ENCODE measurements at regions not wholly inside any gene's neighbourhood (a gene's known extent, or its start where the extent isn't known, plus 50 kb on each side); places are given as distances from the start of the nearest gene placed in this dataset.

DNA sequence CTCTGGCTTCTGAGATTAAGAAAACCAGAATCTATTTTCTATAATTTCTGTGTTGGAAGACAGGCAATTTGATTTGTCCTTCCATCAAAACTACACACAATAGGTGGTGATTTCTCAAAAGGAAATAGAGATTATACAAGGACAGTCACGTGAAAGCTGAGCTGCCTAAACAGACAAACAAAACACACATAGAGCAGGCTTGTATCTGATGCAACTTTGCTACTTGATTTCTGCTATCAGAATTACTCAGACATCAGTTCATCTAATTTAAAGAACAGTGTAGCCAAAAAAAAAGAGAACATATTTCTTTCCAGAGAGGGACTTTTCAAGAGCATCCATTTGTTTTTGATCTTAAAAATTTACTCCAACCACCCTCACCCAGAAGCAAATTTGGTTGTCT lies 2128.3 kb upstream of the C9orf72 start:
- no peaks in the 10 kb centered on the region for H3K9me3 ChIP-seq (ENCODE audit: control insufficient read depth, insufficient read depth, low read length)
- no peaks in the 10 kb centered on the region for H4K20me1 ChIP-seq (ENCODE audit: control insufficient read depth, insufficient read depth, low read depth, low read length)
- no peaks in the 10 kb centered on the region for H3K27me3 ChIP-seq (ENCODE audit: control insufficient read depth, low read length)
- no peaks in the 10 kb centered on the region for H3K36me3 ChIP-seq (ENCODE audit: control insufficient read depth, low read length)
- H3K27ac ChIP-seq (ENCODE audit: low read depth, low read length), result no peak overlapping the region
- no peak overlapping the region for H3K4me3 ChIP-seq (ENCODE audit: low read length)
- H3K4me1 ChIP-seq (ENCODE audit: control insufficient read depth, low read length), result no peaks in the 10 kb centered on the region
- H3K79me2 ChIP-seq (ENCODE audit: control insufficient read depth, low read length), result no peaks in the 10 kb centered on the region
- H3F3A ChIP-seq (ENCODE audit: control insufficient read depth, insufficient read depth), result no peaks in the 10 kb centered on the region
- H3K4me2 ChIP-seq (ENCODE audit: low read length), result no peak overlapping the region
- no peaks in the 10 kb centered on the region for H3K9me2 ChIP-seq (replicated peaks; ENCODE audit: control insufficient read depth, low read length)
- TF ChIP-seq, protein P1, sequence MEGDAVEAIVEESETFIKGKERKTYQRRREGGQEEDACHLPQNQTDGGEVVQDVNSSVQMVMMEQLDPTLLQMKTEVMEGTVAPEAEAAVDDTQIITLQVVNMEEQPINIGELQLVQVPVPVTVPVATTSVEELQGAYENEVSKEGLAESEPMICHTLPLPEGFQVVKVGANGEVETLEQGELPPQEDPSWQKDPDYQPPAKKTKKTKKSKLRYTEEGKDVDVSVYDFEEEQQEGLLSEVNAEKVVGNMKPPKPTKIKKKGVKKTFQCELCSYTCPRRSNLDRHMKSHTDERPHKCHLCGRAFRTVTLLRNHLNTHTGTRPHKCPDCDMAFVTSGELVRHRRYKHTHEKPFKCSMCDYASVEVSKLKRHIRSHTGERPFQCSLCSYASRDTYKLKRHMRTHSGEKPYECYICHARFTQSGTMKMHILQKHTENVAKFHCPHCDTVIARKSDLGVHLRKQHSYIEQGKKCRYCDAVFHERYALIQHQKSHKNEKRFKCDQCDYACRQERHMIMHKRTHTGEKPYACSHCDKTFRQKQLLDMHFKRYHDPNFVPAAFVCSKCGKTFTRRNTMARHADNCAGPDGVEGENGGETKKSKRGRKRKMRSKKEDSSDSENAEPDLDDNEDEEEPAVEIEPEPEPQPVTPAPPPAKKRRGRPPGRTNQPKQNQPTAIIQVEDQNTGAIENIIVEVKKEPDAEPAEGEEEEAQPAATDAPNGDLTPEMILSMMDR (IDR thresholded peaks at IDR 0.05; ENCODE audit: low read depth, low read length, poor library complexity, severe bottlenecking), result no peak
- TF ChIP-seq EZH2phosphoT487 (IDR thresholded peaks at IDR 0.05; ENCODE audit: borderline replicate concordance, low read length), result no peak

DNA sequence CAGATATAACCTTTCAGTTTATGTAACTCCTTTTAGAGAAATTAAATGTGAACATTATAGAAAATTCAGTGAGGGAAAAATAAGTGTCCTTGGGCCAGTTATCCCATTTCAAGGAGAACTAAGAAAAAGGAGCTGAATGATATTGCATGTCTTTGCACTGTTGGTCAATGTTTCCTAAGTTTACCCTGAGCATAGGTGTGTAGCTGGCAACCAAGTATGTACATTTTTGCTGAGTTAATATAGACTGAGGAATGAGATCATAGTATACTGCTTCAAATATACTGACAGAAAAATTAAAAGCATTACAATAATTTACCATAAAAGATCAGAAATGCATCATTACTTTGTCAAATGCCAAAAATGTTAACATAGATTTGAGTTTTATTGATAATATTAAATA lies 2128.7 kb upstream of the C9orf72 start:
- no peaks in the 10 kb centered on the region for H3K27me3 ChIP-seq (ENCODE audit: control insufficient read depth, low read length)
- no peaks in the 10 kb centered on the region for H3K4me1 ChIP-seq (ENCODE audit: control insufficient read depth, low read length)
- no peaks in the 10 kb centered on the region for H3K9me3 ChIP-seq (ENCODE audit: control insufficient read depth, insufficient read depth, low read length)
- H4K20me1 ChIP-seq (ENCODE audit: control insufficient read depth, insufficient read depth, low read depth, low read length), result no peaks in the 10 kb centered on the region
- H3K36me3 ChIP-seq (ENCODE audit: control insufficient read depth, low read length), result no peaks in the 10 kb centered on the region
- no peak overlapping the region for H3K27ac ChIP-seq (ENCODE audit: low read depth, low read length)
- H3K4me2 ChIP-seq (ENCODE audit: low read length), result no peak overlapping the region
- no peaks in the 10 kb centered on the region for H3K9me2 ChIP-seq (replicated peaks; ENCODE audit: control insufficient read depth, low read length)
- TF ChIP-seq, protein P1 (IDR thresholded peaks at IDR 0.05; ENCODE audit: low read depth, low read length, poor library complexity, severe bottlenecking), result no peak
- no peak for TF ChIP-seq EZH2phosphoT487 (IDR thresholded peaks at IDR 0.05; ENCODE audit: borderline replicate concordance, low read length)
- no peaks in the 10 kb centered on the region for H3F3A ChIP-seq (ENCODE audit: control insufficient read depth, insufficient read depth)
- no peak overlapping the region for H3K4me3 ChIP-seq (ENCODE audit: low read length)
- H3K79me2 ChIP-seq (ENCODE audit: control insufficient read depth, low read length), result no peaks in the 10 kb centered on the region

GRCh38 chr9:29714860-29715259 lies 2141.6 kb upstream of the C9orf72 start:
- Histone ChIP-seq H4K20me1 (ENCODE audit: control insufficient read depth, insufficient read depth, low read depth, low read length) (no peaks in the 10 kb centered on the region), H3K9me3 (ENCODE audit: control insufficient read depth, insufficient read depth, low read length) (no peaks in the 10 kb centered on the region), H3K27ac (ENCODE audit: low read depth, low read length) (no peak overlapping the region), H3K4me1 (ENCODE audit: control insufficient read depth, low read length) (peaks cover 5% of the 10 kb centered on the region; the same call in 1 of the 2 replicates), H3K27me3 (ENCODE audit: control insufficient read depth, low read length) (no peaks in the 10 kb centered on the region), H3K9me2 (replicated peaks; ENCODE audit: control insufficient read depth, low read length) (no peaks in the 10 kb centered on the region), H3K4me3 (ENCODE audit: low read length) (no peak overlapping the region), H3K4me2 (ENCODE audit: low read length) (no peak overlapping the region), H3F3A (ENCODE audit: control insufficient read depth, insufficient read depth) (no peaks in the 10 kb centered on the region), H3K79me2 (ENCODE audit: control insufficient read depth, low read length) (no peaks in the 10 kb centered on the region), H3K36me3 (ENCODE audit: control insufficient read depth, low read length) (no peaks in the 10 kb centered on the region)
- TF ChIP-seq, protein P1 (IDR thresholded peaks at IDR 0.05; ENCODE audit: low read depth, low read length, poor library complexity, severe bottlenecking), result no peak
- no peak for TF ChIP-seq EZH2phosphoT487 (IDR thresholded peaks at IDR 0.05; ENCODE audit: borderline replicate concordance, low read length)

GRCh38 chr9:29717631-29718030 lies 2144.3 kb upstream of the C9orf72 start:
- Histone ChIP-seq H3K79me2 (ENCODE audit: control insufficient read depth, low read length) (no peaks in the 10 kb centered on the region), H3K27ac (ENCODE audit: low read depth, low read length) (no peak overlapping the region), H3K9me3 (ENCODE audit: control insufficient read depth, insufficient read depth, low read length) (no peaks in the 10 kb centered on the region), H3K4me3 (ENCODE audit: low read length) (no peak overlapping the region), H3K27me3 (ENCODE audit: control insufficient read depth, low read length) (no peaks in the 10 kb centered on the region), H3K4me1 (ENCODE audit: control insufficient read depth, low read length) (peaks cover 5% of the 10 kb centered on the region; the same call in 1 of the 2 replicates), H3K4me2 (ENCODE audit: low read length) (no peak overlapping the region), H3K36me3 (ENCODE audit: control insufficient read depth, low read length) (no peaks in the 10 kb centered on the region), H3F3A (ENCODE audit: control insufficient read depth, insufficient read depth) (no peaks in the 10 kb centered on the region), H3K9me2 (replicated peaks; ENCODE audit: control insufficient read depth, low read length) (no peaks in the 10 kb centered on the region), H4K20me1 (ENCODE audit: control insufficient read depth, insufficient read depth, low read depth, low read length) (no peaks in the 10 kb centered on the region)
- TF ChIP-seq, protein P1 (IDR thresholded peaks at IDR 0.05; ENCODE audit: low read depth, low read length, poor library complexity, severe bottlenecking), result no peak

Measured in DOHH2 (cell line).